ENCODE measurements at regions not wholly inside any gene's neighbourhood (a gene's known extent, or its start where the extent isn't known, plus 50 kb on each side); places are given as distances from the start of the nearest gene placed in this dataset.

DNA sequence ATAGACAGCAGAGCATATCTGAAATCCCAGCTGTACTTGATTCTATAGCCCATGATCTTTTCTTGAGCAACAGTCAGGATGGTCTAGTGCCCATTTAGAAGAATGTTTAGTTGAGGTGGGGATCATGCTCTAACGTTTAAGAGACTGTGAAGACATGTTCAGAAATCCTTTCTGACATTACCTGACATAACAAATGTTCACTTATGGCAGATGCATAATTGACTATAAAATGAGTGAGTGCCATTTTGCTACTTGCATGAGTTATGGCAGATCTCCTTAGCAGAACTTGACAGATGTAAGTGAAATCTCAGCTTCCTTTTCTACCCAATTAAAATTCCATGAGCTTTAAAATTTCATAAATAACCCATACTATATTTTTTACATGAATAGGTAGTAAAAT lies 209.5 kb upstream of the MMADHC start:
- Histone ChIP-seq H3K27ac (no peak overlapping the region), H3K9me3 (no peaks in the 10 kb centered on the region), H3K36me3 (no peaks in the 10 kb centered on the region), H3K4me3 (no peak overlapping the region), H3K27me3 (ENCODE audit: low read depth) (no peaks in the 10 kb centered on the region), H3K4me1 (no peaks in the 10 kb centered on the region)
- TF ChIP-seq, protein P1, sequence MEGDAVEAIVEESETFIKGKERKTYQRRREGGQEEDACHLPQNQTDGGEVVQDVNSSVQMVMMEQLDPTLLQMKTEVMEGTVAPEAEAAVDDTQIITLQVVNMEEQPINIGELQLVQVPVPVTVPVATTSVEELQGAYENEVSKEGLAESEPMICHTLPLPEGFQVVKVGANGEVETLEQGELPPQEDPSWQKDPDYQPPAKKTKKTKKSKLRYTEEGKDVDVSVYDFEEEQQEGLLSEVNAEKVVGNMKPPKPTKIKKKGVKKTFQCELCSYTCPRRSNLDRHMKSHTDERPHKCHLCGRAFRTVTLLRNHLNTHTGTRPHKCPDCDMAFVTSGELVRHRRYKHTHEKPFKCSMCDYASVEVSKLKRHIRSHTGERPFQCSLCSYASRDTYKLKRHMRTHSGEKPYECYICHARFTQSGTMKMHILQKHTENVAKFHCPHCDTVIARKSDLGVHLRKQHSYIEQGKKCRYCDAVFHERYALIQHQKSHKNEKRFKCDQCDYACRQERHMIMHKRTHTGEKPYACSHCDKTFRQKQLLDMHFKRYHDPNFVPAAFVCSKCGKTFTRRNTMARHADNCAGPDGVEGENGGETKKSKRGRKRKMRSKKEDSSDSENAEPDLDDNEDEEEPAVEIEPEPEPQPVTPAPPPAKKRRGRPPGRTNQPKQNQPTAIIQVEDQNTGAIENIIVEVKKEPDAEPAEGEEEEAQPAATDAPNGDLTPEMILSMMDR (IDR thresholded peaks at IDR 0.05): no peak
- no peak for DNase-seq
- intact Hi-C loops (cut with DNase I): no loop called here
- ATAC-seq: no peak

GRCh38 chr2:149789549-149789948 lies 202.0 kb upstream of the MMADHC start:
- Histone ChIP-seq H3K27me3 (ENCODE audit: low read depth) (no peaks in the 10 kb centered on the region), H3K27ac (no peak overlapping the region), H3K36me3 (no peaks in the 10 kb centered on the region), H3K4me1 (no peaks in the 10 kb centered on the region), H3K9me3 (no peaks in the 10 kb centered on the region), H3K4me3 (no peak overlapping the region)
- TF ChIP-seq, protein P1 (IDR thresholded peaks at IDR 0.05): no peak
- DNase-seq: no peak
- ATAC-seq: no peak
- intact Hi-C loops (cut with DNase I): no loop called here

DNA sequence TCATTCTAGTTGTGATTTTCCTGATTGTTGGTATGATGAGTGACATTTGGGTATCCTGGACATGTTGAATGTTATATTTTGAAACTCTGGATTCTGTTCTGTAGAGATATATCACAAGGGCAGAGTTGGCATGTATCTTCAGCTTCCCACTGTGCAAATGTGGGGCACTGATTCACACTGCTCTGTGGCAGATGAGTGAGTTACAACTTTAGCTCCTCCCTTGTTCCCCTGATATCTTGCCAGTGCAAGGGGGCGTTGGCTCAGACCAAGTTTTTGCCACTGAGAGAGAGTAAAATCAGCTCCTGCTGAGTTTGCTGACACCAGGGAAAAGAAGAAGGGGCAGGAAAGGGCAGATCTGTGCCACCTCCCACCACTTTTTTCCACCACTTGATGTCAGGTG lies 199.6 kb upstream of the MMADHC start:
- Histone ChIP-seq H3K27me3 (ENCODE audit: low read depth) (no peaks in the 10 kb centered on the region), H3K27ac (no peak overlapping the region), H3K36me3 (no peaks in the 10 kb centered on the region), H3K4me3 (no peak overlapping the region), H3K4me1 (no peaks in the 10 kb centered on the region), H3K9me3 (no peaks in the 10 kb centered on the region)
- DNase-seq: no peak
- ATAC-seq: no peak
- TF ChIP-seq, protein P1 (IDR thresholded peaks at IDR 0.05): no peak
- intact Hi-C loops (cut with DNase I): no loop called here

DNA sequence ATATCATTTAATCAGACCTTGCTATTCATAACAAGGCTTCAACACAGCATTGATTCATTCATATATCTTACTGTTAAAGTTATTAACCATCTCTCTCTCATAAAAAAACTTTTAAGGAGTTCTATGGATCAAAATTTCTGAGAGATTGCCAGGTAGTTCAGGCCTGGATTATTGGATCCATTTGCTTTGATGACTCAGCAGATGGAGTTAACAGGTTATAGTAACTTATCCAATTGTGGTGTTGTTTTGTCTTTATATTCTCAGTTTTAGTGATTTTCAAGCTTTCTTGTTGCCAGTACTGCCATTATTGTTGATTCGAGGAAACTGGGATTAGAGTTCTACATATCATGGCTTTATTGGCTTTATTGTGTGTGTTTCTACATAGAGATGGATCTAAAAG lies 195.7 kb upstream of the MMADHC start:
- TF ChIP-seq, protein P1 (IDR thresholded peaks at IDR 0.05): no peak
- Histone ChIP-seq H3K4me1 (no peaks in the 10 kb centered on the region), H3K4me3 (no peak overlapping the region), H3K27me3 (ENCODE audit: low read depth) (no peaks in the 10 kb centered on the region), H3K27ac (no peak overlapping the region), H3K9me3 (no peaks in the 10 kb centered on the region), H3K36me3 (no peaks in the 10 kb centered on the region)
- intact Hi-C loops (cut with DNase I): no loop called here
- DNase-seq: no peak
- no peak for ATAC-seq

DNA sequence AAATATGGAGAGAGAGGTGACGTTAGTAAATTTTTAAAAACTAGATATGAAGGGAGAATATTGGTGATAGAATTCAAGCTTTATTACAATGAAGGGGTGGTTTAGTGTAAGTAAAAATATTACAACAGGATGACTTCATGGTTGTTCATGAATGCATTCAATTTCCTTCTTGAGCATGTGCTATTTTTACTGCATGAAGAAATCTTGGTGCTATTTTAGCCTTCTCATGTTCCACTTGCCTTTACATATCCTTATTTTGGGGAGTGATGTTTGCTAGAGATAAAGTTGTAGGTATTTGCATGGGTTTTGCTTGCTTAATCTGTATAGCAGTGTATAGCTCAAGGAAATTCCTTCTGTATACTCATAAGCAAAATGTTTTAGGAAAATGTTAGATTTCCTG lies 195.0 kb upstream of the MMADHC start:
- DNase-seq: no peak
- ATAC-seq: no peak
- no peaks in the 10 kb centered on the region for H3K9me3 ChIP-seq
- H3K4me1 ChIP-seq: no peaks in the 10 kb centered on the region
- TF ChIP-seq, protein P1 (IDR thresholded peaks at IDR 0.05): no peak
- intact Hi-C loops (cut with DNase I): no loop called here
- no peaks in the 10 kb centered on the region for H3K36me3 ChIP-seq
- H3K27me3 ChIP-seq (ENCODE audit: low read depth): no peaks in the 10 kb centered on the region
- H3K27ac ChIP-seq: no peak overlapping the region
- no peak overlapping the region for H3K4me3 ChIP-seq

GRCh38 chr2:149781263-149781808 lies 193.8 kb upstream of the MMADHC start:
- intact Hi-C loops (cut with DNase I): no loop called here
- ATAC-seq (no peak), DNase-seq (no peak)
- no peak overlapping the region for H3K27ac ChIP-seq
- H3K4me1 ChIP-seq: no peaks in the 10 kb centered on the region
- no peaks in the 10 kb centered on the region for H3K9me3 ChIP-seq
- H3K4me3 ChIP-seq: no peak overlapping the region
- no peaks in the 10 kb centered on the region for H3K27me3 ChIP-seq (ENCODE audit: low read depth)
- TF ChIP-seq, protein P1 (IDR thresholded peaks at IDR 0.05): no peak
- H3K36me3 ChIP-seq: no peaks in the 10 kb centered on the region
